ENCODE measurements at regions not wholly inside any gene's neighbourhood (a gene's known extent, or its start where the extent isn't known, plus 50 kb on each side); places are given as distances from the start of the nearest gene placed in this dataset.

GRCh38 chr9:83132768-83133167, 69.8 kb upstream of the RASEF start:
- TF ChIP-seq ZBTB17 (CRISPR knock-in tag; IDR thresholded peaks at IDR 0.05) (no peak), ZBTB1 (CRISPR knock-in tag; IDR thresholded peaks at IDR 0.05; ENCODE audit: borderline replicate concordance, low read depth) (no peak)

Measured in K562 (cell line).